B cell (primary cell): ENCODE measurements at regions not wholly inside any gene's neighbourhood (a gene's known extent, or its start where the extent isn't known, plus 50 kb on each side); places are given as distances from the start of the nearest gene placed in this dataset.

ENCODE experiments used
- ATAC-seq: fragments of 200-7000 bp; cut with Tn5 transposase; one replicate; pipeline ENCODE4 v1.10.0; 2021; ENCODE audit warnings: low read depth, mild to moderate bottlenecking, moderate number of reproducible peaks, moderate library complexity
- CTCF ChIA-PET: fragments of 350-600 bp; sonication (Branson Sonifier 250); formaldehyde crosslinking; loops from one replicate; lab custom pipeline; 2021; ENCODE audit warnings: antibody characterized with exemption, inconsistent platforms; lab: Charles Lee
- POLR2A ChIA-PET: fragments of 350-600 bp; sonication (Branson Sonifier 250); formaldehyde crosslinking; loops from one replicate; lab custom pipeline; 2021; ENCODE audit warnings: antibody characterized with exemption; lab: Charles Lee
- DNase-seq: peaks from one replicate; pipeline ENCODE4 v3.0.0; 2013
- H2AFZ ChIP-seq: 2 replicates; pipeline ENCODE4 v1.6.1; 2012; ENCODE audit warnings: mild to moderate bottlenecking, low read depth, low read length; ENCODE audit not compliant: insufficient read depth, poor library complexity, severe bottlenecking
- H3K27ac ChIP-seq, 2 donors: 1 replicate in 1 of 2; 2 replicates in 1 of 2; pipeline ENCODE4 v1.5.1; 2012 to 2013; ENCODE audit warnings: low read length in 2 of 2, mild to moderate bottlenecking in 2 of 2, moderate library complexity in 1 of 2
- H3K27me3 ChIP-seq, 4 experiments: fragments of 200-600 bp in 1 of 4; sonication (generic) in 1 of 4; replicated peaks in 1 of 4; 1 replicate in 2 of 4; 2 replicates in 2 of 4; pipeline versions ENCODE4 v1.6.1 to v1.7.0; 2013 to 2016; ENCODE audit warnings: low read length in 3 of 4, mild to moderate bottlenecking in 2 of 4, mixed read lengths in 1 of 4, moderate library complexity in 1 of 4; ENCODE audit not compliant: insufficient read depth in 4 of 4, control insufficient read depth in 3 of 4; ENCODE audit errors: control extremely low read depth in 1 of 4
- H3K36me3 ChIP-seq, 2 experiments: replicated peaks in 1 of 2; 1 replicate in 1 of 2; 2 replicates in 1 of 2; pipeline versions ENCODE4 v1.6.1 to v1.7.1; 2013; ENCODE audit warnings: low read length in 1 of 2; ENCODE audit not compliant: insufficient read depth in 2 of 2, control insufficient read depth in 1 of 2; ENCODE audit errors: control extremely low read depth in 1 of 2, extremely low read depth in 1 of 2
- H3K4me1 ChIP-seq, 2 donors: fragments of 200-600 bp in 1 of 2; sonication (generic) in 1 of 2; 1 replicate in 1 of 2; 2 replicates in 1 of 2; pipeline versions ENCODE4 v1.5.1 to v1.6.1; 2013 to 2017; ENCODE audit warnings: low read length in 2 of 2; ENCODE audit not compliant: control insufficient read depth in 2 of 2, insufficient read depth in 2 of 2
- H3K4me2 ChIP-seq: replicated peaks from 2 replicates; pipeline ENCODE3; 2012; ENCODE audit warnings: mild to moderate bottlenecking, low read depth, low read length; ENCODE audit not compliant: poor library complexity, severe bottlenecking
- H3K4me3 ChIP-seq, 5 experiments: fragments of 200-600 bp in 1 of 5; sonication (generic) in 1 of 5; 1 replicate in 3 of 5; 2 replicates in 2 of 5; pipeline versions ENCODE4 v1.5.1 to v1.7.0; 2011 to 2016; ENCODE audit warnings: low read length in 4 of 5, mild to moderate bottlenecking in 4 of 5, low read depth in 2 of 5, control low read depth in 1 of 5, moderate library complexity in 1 of 5; ENCODE audit not compliant: insufficient read depth in 1 of 5; ENCODE audit errors: control extremely low read depth in 1 of 5, extremely low read depth in 1 of 5
- H3K79me2 ChIP-seq: fragments of 200-600 bp; sonication (generic); one replicate; pipeline ENCODE4 v1.6.0; 2016; ENCODE audit warnings: low read length; ENCODE audit not compliant: control insufficient read depth, insufficient read depth
- H3K9ac ChIP-seq: fragments of 200-600 bp; sonication (generic); 2 replicates; pipeline ENCODE4 v1.6.1; 2017; ENCODE audit warnings: mild to moderate bottlenecking, low read length, moderate library complexity
- H3K9me3 ChIP-seq, 3 donors: one replicate each; pipeline versions ENCODE4 v1.6.1 to v1.7.1; 2013; ENCODE audit warnings: low read length in 2 of 3; ENCODE audit not compliant: control insufficient read depth in 2 of 3, insufficient read depth in 1 of 3; ENCODE audit errors: control extremely low read depth in 1 of 3
- H4K20me1 ChIP-seq: 2 replicates; pipeline ENCODE4 v1.6.0; 2012; ENCODE audit warnings: mild to moderate bottlenecking, low read length; ENCODE audit not compliant: insufficient read depth, control insufficient read depth, poor library complexity, severe bottlenecking
- H3K27ac Mint-ChIP-seq: one replicate; pipeline ENCODE4 v1.8.0; 2021; ENCODE audit warnings: mixed read lengths
- H3K27me3 Mint-ChIP-seq: one replicate; pipeline ENCODE4 v1.8.0; 2021; ENCODE audit warnings: mixed read lengths
- H3K4me1 Mint-ChIP-seq: one replicate; pipeline ENCODE4 v1.8.0; 2021; ENCODE audit warnings: mixed read lengths
- H3K4me3 Mint-ChIP-seq: one replicate; pipeline ENCODE4 v1.8.0; 2021; ENCODE audit warnings: mixed read lengths
- H3K9me3 Mint-ChIP-seq: one replicate; pipeline ENCODE4 v1.8.0; 2022; ENCODE audit warnings: mixed read lengths; ENCODE audit not compliant: insufficient read depth
- EZH2 ChIP-seq: IDR thresholded peaks from 2 replicates; pipeline ENCODE4 v1.6.1; 2012; ENCODE audit warnings: borderline replicate concordance, low read depth, mild to moderate bottlenecking, moderate library complexity, low read length; ENCODE audit not compliant: insufficient read depth, poor library complexity, severe bottlenecking
- WGBS: methylation state at CpG from one replicate; pipeline ENCODE4 v1.1.5; 2013; ENCODE audit warnings: missing lambda C conversion rate; ENCODE audit not compliant: insufficient coverage; 5-methylcytosine and 5-hydroxymethylcytosine counted together
- intact Hi-C: fragments of 100-400 bp; cut with micrococcal nuclease; formaldehyde crosslinking; loops from one replicate; pipeline ENCODE4 v1.10.0; 2022
- TF ChIP-seq, protein P1 (sequence below): fragments of 200-600 bp; IDR thresholded peaks from one replicate; pipeline ENCODE4 v1.8.0; 2022; ENCODE audit warnings: antibody characterized with exemption, mild to moderate bottlenecking

DNA sequence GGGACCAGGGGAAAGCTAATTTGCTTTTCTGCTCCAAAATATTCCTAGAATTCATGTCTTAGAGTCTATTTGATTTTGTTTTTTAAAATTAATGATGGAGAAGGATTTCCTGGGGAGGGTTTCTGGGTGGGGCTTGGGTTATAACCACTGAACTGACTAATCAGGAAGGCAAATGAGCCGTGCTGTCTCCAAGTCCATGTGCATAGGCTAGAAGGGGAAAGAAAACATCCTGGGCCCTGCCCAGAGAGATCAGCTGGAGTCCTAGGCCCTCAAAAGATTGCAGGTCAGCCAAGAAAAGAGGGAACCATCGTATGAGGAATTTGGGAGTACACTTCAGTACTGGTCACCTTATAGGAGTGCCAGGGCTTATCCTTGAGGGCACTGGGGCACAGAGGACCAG, 480.2 kb upstream of the CELF4 start:
- Histone ChIP-seq H3K9ac (no peak overlapping the region), H4K20me1 (no peaks in the 10 kb centered on the region), H3K9me3 (peaks cover 0 to 5% (median 0%) of the 10 kb centered on the region in 3 donors), H3K36me3 (no peaks in the 10 kb centered on the region), H3K4me1 (no peaks in the 10 kb centered on the region), H3K4me2 (no peak overlapping the region), H2AFZ (no peak overlapping the region), H3K27ac (no peak overlapping the region), H3K79me2 (no peaks in the 10 kb centered on the region), H3K27me3 (no peaks in the 10 kb centered on the region), H3K4me3 (no peak overlapping the region)
- intact Hi-C loops, result no loop called here
- DNase-seq (no peak), ATAC-seq (no peak)
- peaks cover 2% of the 10 kb centered on the region for H3K9me3 Mint-ChIP-seq
- no peak overlapping the region for H3K4me3 Mint-ChIP-seq
- WGBS, result 84% methylated on average over 2 of the region's 2 CpGs
- no peaks in the 10 kb centered on the region for H3K4me1 Mint-ChIP-seq
- CTCF ChIA-PET, result no interaction called here
- no peak overlapping the region for H3K27ac Mint-ChIP-seq
- no peaks in the 10 kb centered on the region for H3K27me3 Mint-ChIP-seq
- POLR2A ChIA-PET, result no interaction called here
- TF ChIP-seq, protein P1, sequence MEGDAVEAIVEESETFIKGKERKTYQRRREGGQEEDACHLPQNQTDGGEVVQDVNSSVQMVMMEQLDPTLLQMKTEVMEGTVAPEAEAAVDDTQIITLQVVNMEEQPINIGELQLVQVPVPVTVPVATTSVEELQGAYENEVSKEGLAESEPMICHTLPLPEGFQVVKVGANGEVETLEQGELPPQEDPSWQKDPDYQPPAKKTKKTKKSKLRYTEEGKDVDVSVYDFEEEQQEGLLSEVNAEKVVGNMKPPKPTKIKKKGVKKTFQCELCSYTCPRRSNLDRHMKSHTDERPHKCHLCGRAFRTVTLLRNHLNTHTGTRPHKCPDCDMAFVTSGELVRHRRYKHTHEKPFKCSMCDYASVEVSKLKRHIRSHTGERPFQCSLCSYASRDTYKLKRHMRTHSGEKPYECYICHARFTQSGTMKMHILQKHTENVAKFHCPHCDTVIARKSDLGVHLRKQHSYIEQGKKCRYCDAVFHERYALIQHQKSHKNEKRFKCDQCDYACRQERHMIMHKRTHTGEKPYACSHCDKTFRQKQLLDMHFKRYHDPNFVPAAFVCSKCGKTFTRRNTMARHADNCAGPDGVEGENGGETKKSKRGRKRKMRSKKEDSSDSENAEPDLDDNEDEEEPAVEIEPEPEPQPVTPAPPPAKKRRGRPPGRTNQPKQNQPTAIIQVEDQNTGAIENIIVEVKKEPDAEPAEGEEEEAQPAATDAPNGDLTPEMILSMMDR, result no peak

- H3K9ac ChIP-seq, result no peak overlapping the region
- no peak overlapping the region for H2AFZ ChIP-seq
- peaks cover 2% of the 10 kb centered on the region for H3K9me3 Mint-ChIP-seq
- H3K36me3 ChIP-seq, result no peaks in the 10 kb centered on the region
- no peak overlapping the region for H3K4me3 ChIP-seq
- no peak overlapping the region for H3K27ac Mint-ChIP-seq
- H3K4me1 ChIP-seq, result no peaks in the 10 kb centered on the region
- H3K4me1 Mint-ChIP-seq, result no peaks in the 10 kb centered on the region
- H3K27me3 Mint-ChIP-seq, result no peaks in the 10 kb centered on the region
- TF ChIP-seq, protein P1, result no peak
- TF ChIP-seq EZH2, result no peak
- ATAC-seq (no peak), DNase-seq (no peak)
- ChIA-PET POLR2A (no interaction called here), CTCF (no interaction called here)
- no peak overlapping the region for H3K27ac ChIP-seq
- 92% methylated on average over 4 of the region's 6 CpGs for WGBS
- no peaks in the 10 kb centered on the region for H4K20me1 ChIP-seq
- H3K79me2 ChIP-seq, result no peaks in the 10 kb centered on the region
- H3K9me3 ChIP-seq, result peaks cover 0 to 8% (median 0%) of the 10 kb centered on the region in 3 donors
- H3K27me3 ChIP-seq, result no peaks in the 10 kb centered on the region
- no peak overlapping the region for H3K4me3 Mint-ChIP-seq
- intact Hi-C loops, result no loop called here
- H3K4me2 ChIP-seq, result no peak overlapping the region
Observed at GRCh38 chr18:38042211-38042890, 476.8 kb upstream of the CELF4 start.
